Osteoblast (primary cell): ENCODE measurements at regions not wholly inside any gene's neighbourhood (a gene's known extent, or its start where the extent isn't known, plus 50 kb on each side); places are given as distances from the start of the nearest gene placed in this dataset.

ENCODE experiments used
- DNase-seq: peaks from one replicate; pipeline ENCODE4 v3.0.0; 2011; ENCODE audit warnings: low spot score, mixed read lengths; ENCODE audit not compliant: insufficient read length; ENCODE audit errors: missing footprints
- H2AFZ ChIP-seq: 2 replicates; pipeline ENCODE4 v1.6.0; 2011; ENCODE audit warnings: mild to moderate bottlenecking, low read length
- H3K27ac ChIP-seq: 2 replicates; pipeline ENCODE4 v1.5.1; 2011; ENCODE audit warnings: mild to moderate bottlenecking, low read depth, low read length, moderate library complexity
- H3K27me3 ChIP-seq: 2 replicates; pipeline ENCODE4 v1.6.0; 2012; ENCODE audit warnings: mild to moderate bottlenecking, control low read depth, inconsistent platforms, low read length, moderate library complexity; ENCODE audit not compliant: insufficient read depth
- H3K36me3 ChIP-seq: 2 replicates; pipeline ENCODE4 v1.5.1; 2011; ENCODE audit warnings: mild to moderate bottlenecking, low read length, control low read depth, moderate library complexity; ENCODE audit not compliant: insufficient read depth
- H3K4me1 ChIP-seq: 2 replicates; pipeline ENCODE4 v1.5.1; 2011; ENCODE audit warnings: mild to moderate bottlenecking, low read length, control low read depth, moderate library complexity; ENCODE audit not compliant: insufficient read depth
- H3K4me2 ChIP-seq: 2 replicates; pipeline ENCODE4 v1.6.0; 2011; ENCODE audit warnings: mild to moderate bottlenecking, low read length; ENCODE audit not compliant: insufficient read depth
- H3K4me3 ChIP-seq: fragments of 200-600 bp; sonication (generic); 3 replicates; pipeline ENCODE4 v1.5.1; 2012; ENCODE audit warnings: mild to moderate bottlenecking, low read length, inconsistent platforms; ENCODE audit not compliant: insufficient read depth
- H3K79me2 ChIP-seq: 2 replicates; pipeline ENCODE4 v1.6.0; 2012; ENCODE audit warnings: mild to moderate bottlenecking, low read length, control low read depth, inconsistent platforms; ENCODE audit not compliant: insufficient read depth
- H3K9me3 ChIP-seq: 2 replicates; pipeline ENCODE4 v1.5.1; 2011; ENCODE audit warnings: low read depth, low read length, control low read depth
- H4K20me1 ChIP-seq: 2 replicates; pipeline ENCODE4 v1.6.0; 2012; ENCODE audit warnings: mild to moderate bottlenecking, low read length, control low read depth; ENCODE audit not compliant: insufficient read depth
- TF ChIP-seq, protein P1 (sequence below): IDR thresholded peaks from 2 replicates; pipeline ENCODE4 v1.5.1; 2011; ENCODE audit warnings: mild to moderate bottlenecking, low read depth, low read length, moderate library complexity; ENCODE audit errors: extremely low read depth

DNA sequence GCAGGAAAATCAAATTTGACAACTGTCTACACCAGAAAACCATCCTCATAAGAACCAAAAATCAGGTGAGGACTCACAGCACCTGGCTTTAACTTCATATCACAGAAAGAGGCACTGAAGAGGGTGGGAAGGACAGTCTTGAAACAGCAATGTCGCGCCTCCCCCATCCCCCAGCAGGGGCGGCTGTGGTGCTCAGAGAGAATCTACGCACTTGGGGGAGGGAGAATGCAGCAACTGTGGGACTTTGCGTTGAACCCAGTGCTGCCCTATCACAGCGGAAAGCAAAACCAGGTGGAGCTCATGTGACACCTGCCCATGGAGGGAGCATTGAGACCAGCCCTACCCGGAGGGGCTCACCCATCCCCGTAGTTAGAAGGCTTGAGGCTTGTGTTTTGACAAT lies 191.8 kb downstream of the MSX2 start:
- no peak for DNase-seq
- TF ChIP-seq, protein P1, sequence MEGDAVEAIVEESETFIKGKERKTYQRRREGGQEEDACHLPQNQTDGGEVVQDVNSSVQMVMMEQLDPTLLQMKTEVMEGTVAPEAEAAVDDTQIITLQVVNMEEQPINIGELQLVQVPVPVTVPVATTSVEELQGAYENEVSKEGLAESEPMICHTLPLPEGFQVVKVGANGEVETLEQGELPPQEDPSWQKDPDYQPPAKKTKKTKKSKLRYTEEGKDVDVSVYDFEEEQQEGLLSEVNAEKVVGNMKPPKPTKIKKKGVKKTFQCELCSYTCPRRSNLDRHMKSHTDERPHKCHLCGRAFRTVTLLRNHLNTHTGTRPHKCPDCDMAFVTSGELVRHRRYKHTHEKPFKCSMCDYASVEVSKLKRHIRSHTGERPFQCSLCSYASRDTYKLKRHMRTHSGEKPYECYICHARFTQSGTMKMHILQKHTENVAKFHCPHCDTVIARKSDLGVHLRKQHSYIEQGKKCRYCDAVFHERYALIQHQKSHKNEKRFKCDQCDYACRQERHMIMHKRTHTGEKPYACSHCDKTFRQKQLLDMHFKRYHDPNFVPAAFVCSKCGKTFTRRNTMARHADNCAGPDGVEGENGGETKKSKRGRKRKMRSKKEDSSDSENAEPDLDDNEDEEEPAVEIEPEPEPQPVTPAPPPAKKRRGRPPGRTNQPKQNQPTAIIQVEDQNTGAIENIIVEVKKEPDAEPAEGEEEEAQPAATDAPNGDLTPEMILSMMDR, result no peak
- Histone ChIP-seq H3K4me2 (no peak overlapping the region), H3K9me3 (no peaks in the 10 kb centered on the region), H3K4me3 (no peak overlapping the region), H3K27ac (no peak overlapping the region), H3K79me2 (no peaks in the 10 kb centered on the region), H3K27me3 (no peaks in the 10 kb centered on the region), H2AFZ (no peak overlapping the region), H3K4me1 (no peaks in the 10 kb centered on the region), H4K20me1 (no peaks in the 10 kb centered on the region), H3K36me3 (no peaks in the 10 kb centered on the region)

DNA sequence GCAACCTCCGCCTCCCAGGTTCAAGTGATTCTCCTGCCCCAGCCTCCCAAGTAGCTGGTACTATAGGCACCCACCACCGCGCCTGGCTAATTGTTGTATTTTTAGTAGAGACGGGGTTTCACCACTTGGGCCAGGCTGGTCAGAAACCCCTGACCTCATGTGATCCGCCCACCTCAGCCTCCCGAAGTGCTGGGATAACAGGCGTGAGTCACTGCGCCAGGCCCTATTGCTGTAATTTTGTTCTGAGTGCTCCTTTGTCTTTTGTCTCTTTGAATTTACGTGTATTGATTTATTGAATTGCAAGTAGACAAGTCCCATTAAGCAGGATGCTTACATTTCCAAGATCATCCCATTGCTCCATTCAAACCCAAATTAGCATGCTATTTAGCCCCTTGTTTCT lies 186.7 kb downstream of the MSX2 start:
- H3K9me3 ChIP-seq, result no peaks in the 10 kb centered on the region
- H3K4me1 ChIP-seq, result no peaks in the 10 kb centered on the region
- H3K79me2 ChIP-seq, result no peaks in the 10 kb centered on the region
- H4K20me1 ChIP-seq, result no peaks in the 10 kb centered on the region
- no peak overlapping the region for H3K4me2 ChIP-seq
- H2AFZ ChIP-seq, result no peak overlapping the region
- DNase-seq, result no peak
- H3K27me3 ChIP-seq, result no peaks in the 10 kb centered on the region
- no peak overlapping the region for H3K4me3 ChIP-seq
- H3K27ac ChIP-seq, result no peak overlapping the region
- H3K36me3 ChIP-seq, result no peaks in the 10 kb centered on the region
- TF ChIP-seq, protein P1, result no peak

DNA sequence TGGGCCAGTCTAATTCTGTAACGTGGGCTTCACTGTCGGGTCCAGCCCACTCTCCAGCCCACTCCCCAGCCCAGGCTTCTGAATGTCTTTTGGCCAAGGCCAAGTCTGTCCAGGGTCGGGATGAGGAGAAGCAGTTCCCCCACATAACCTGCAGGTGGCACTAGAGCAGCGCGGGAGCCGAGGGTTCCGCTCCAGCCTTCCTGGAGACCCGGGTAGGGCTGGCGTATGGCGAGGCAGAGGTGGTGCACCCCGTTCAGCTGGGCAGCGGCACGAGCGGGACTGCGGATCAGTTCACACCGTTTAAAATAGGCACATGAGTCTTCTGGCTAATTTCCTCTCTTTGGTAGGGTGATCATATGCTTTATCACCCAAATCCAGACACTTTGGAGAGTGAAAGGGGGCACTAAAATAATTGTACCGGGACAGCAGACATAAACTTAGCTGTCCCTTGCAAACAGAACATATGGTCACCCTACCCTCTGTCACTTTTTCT lies 185.9 kb downstream of the MSX2 start:
- Histone ChIP-seq H3K27me3 (no peaks in the 10 kb centered on the region), H3K4me3 (no peak overlapping the region), H3K79me2 (no peaks in the 10 kb centered on the region), H2AFZ (peak overlapping the region; percentile 36), H3K36me3 (no peaks in the 10 kb centered on the region), H4K20me1 (no peaks in the 10 kb centered on the region), H3K4me2 (peak overlapping the region; percentile 44), H3K27ac (no peak overlapping the region), H3K4me1 (no peaks in the 10 kb centered on the region), H3K9me3 (no peaks in the 10 kb centered on the region)
- TF ChIP-seq, protein P1, result peak; percentile 73
- DNase-seq, result peak; percentile 88

DNA sequence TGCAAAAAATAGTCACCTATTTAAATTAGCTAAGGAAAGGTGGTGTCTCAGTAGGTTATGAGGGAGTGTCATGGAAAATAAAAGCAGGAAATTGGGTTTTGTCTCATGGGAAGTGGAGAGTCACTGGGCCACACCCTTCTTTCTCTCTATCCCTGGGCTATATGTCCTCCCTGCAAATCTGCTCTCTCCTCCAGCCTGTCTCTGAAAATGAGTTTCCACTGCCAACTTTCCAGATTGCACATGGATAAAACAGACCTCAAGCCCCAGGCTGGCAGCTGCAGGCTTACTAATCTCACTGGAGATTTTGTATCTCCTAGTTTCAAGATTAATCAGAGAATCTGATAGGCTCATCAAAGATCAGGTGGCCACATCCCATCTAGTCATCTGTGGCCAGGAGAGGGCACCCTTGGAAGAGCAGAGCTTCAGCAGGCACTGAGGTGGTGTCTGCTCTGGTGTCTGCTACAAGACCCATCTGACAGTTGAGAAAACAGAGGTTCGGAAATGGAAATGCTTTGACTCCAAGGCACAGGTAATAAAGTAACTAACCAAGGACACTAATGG lies 178.9 kb downstream of the MSX2 start:
- H3K4me1 ChIP-seq, result no peaks in the 10 kb centered on the region
- H3K4me3 ChIP-seq, result no peak overlapping the region
- no peaks in the 10 kb centered on the region for H3K27me3 ChIP-seq
- DNase-seq, result no peak
- no peaks in the 10 kb centered on the region for H3K36me3 ChIP-seq
- no peaks in the 10 kb centered on the region for H4K20me1 ChIP-seq
- TF ChIP-seq, protein P1, result no peak
- no peak overlapping the region for H3K27ac ChIP-seq
- no peak overlapping the region for H2AFZ ChIP-seq
- H3K4me2 ChIP-seq, result no peak overlapping the region
- no peaks in the 10 kb centered on the region for H3K9me3 ChIP-seq
- H3K79me2 ChIP-seq, result no peaks in the 10 kb centered on the region
